Mucosa of descending colon (tissue), 3 donors: ENCODE measurements at regions not wholly inside any gene's neighbourhood (a gene's known extent, or its start where the extent isn't known, plus 50 kb on each side); places are given as distances from the start of the nearest gene placed in this dataset.

Experiments used
- ATAC-seq: fragments of 200-7000 bp; cut with Tn5 transposase; one replicate; pipeline ENCODE4 v1.9.1; 2020; ENCODE audit warnings: mild to moderate bottlenecking, moderate library complexity
- DNase-seq, 3 donors: peaks; one replicate each; pipeline ENCODE4 v3.0.0-alpha.2; 2020
- H3K36me3 ChIP-seq: fragments of 200-600 bp; one replicate; pipeline ENCODE4 v1.8.0; 2021; ENCODE audit warnings: low read depth, mild to moderate bottlenecking
- H3K4me1 ChIP-seq: fragments of 200-600 bp; one replicate; pipeline ENCODE4 v1.8.0; 2021; ENCODE audit warnings: low read depth, mild to moderate bottlenecking
- H3K4me3 ChIP-seq: fragments of 200-600 bp; one replicate; pipeline ENCODE4 v1.8.0; 2021; ENCODE audit warnings: mild to moderate bottlenecking
- H3K9me3 ChIP-seq: fragments of 200-600 bp; one replicate; pipeline ENCODE4 v1.8.0; 2021; ENCODE audit warnings: mild to moderate bottlenecking
- intact Hi-C, 2 donors: fragments of 100-400 bp; cut with DNase I in 1 of 2; cut with micrococcal nuclease in 1 of 2; formaldehyde crosslinking; loops; one replicate each; pipeline versions ENCODE4 v1.11.0 to v1.11.1; 2022; cut with DNase I, micrococcal nuclease
- TF ChIP-seq, protein P1 (sequence below): fragments of 200-600 bp; IDR thresholded peaks from one replicate; pipeline ENCODE4 v1.8.0; 2022; ENCODE audit warnings: antibody characterized with exemption, mild to moderate bottlenecking
- donor health status: DM: no; HTN: no; CAD: no; lungs with moderate emphysema.
- donor health status: DM: no; HTN: no; CAD: no.
- donor health status: DM: no; HTN: yes; CAD: no.

DNA sequence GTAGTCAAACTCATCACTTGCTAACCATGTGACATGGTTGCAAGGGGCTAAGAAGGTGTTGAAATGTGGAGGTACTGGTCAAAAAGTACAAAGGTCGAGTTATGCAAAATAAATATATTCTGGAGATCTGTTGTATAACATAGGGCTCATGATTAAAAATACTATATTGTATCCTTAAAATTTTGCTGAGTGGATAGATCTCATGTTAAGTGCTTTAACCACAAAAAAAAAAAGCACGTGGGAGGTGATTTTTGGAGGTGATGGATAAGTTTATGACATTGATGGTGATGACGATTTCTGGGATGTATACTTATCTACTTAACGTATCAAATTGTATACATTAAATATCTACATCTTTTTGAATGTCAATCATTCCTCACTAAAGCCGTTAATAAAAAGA is 96.2 kb upstream of the PAPPA start:
- ATAC-seq: no peak
- H3K4me3 ChIP-seq: no peak overlapping the region
- H3K4me1 ChIP-seq: no peaks in the 10 kb centered on the region
- intact Hi-C loops: no loop called here
- TF ChIP-seq, protein P1, sequence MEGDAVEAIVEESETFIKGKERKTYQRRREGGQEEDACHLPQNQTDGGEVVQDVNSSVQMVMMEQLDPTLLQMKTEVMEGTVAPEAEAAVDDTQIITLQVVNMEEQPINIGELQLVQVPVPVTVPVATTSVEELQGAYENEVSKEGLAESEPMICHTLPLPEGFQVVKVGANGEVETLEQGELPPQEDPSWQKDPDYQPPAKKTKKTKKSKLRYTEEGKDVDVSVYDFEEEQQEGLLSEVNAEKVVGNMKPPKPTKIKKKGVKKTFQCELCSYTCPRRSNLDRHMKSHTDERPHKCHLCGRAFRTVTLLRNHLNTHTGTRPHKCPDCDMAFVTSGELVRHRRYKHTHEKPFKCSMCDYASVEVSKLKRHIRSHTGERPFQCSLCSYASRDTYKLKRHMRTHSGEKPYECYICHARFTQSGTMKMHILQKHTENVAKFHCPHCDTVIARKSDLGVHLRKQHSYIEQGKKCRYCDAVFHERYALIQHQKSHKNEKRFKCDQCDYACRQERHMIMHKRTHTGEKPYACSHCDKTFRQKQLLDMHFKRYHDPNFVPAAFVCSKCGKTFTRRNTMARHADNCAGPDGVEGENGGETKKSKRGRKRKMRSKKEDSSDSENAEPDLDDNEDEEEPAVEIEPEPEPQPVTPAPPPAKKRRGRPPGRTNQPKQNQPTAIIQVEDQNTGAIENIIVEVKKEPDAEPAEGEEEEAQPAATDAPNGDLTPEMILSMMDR: no peak
- no peaks in the 10 kb centered on the region for H3K36me3 ChIP-seq
- no peaks in the 10 kb centered on the region for H3K9me3 ChIP-seq
- DNase-seq: no peak

DNA sequence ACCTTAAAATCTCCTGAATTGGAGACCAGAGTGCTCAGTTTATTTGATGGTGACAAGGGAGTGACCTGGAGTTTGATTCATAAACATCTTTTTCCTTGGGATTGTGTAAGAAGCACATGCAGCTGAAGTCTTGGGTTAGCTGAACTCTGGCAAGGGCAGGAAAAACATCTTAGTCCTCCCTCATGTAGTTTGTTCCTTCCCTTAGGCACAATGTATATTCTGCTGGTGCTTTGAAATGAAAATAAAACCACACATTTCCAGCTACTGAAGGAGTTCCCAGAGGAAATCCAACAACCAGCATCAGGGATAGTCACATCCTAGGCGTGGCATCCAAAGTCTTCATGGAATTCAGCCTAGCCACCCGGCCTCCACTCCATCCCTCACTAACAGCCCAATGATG is 95.2 kb upstream of the PAPPA start:
- Histone ChIP-seq H3K4me3 (no peak overlapping the region), H3K9me3 (no peaks in the 10 kb centered on the region), H3K36me3 (no peaks in the 10 kb centered on the region), H3K4me1 (no peaks in the 10 kb centered on the region)
- ATAC-seq (no peak), DNase-seq (no peak)
- TF ChIP-seq, protein P1: no peak
- intact Hi-C loops: no loop called here

DNA sequence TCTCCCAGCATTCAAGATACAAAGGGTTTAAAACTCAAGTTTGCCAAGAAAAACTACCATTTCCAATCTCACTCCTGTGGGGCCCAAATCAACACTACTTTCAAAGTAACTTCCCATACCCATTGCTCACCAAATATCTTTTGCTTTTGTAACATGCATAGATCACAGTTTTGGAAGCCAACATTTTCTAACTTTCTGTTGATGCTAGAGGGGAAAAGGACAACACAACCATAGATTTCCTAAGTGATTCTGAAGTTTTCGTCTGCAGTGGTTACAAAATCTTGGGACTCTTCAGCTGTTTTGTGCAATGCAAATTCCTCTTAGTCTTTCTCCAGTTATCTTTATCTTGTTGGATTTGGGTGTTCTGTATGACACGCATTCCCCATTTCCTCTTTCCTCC is 94.1 kb upstream of the PAPPA start:
- TF ChIP-seq, protein P1: no peak
- H3K4me3 ChIP-seq: no peak overlapping the region
- ATAC-seq (no peak), DNase-seq (no peak)
- H3K4me1 ChIP-seq: no peaks in the 10 kb centered on the region
- no peaks in the 10 kb centered on the region for H3K36me3 ChIP-seq
- H3K9me3 ChIP-seq: no peaks in the 10 kb centered on the region
- intact Hi-C loops: no loop called here

DNA sequence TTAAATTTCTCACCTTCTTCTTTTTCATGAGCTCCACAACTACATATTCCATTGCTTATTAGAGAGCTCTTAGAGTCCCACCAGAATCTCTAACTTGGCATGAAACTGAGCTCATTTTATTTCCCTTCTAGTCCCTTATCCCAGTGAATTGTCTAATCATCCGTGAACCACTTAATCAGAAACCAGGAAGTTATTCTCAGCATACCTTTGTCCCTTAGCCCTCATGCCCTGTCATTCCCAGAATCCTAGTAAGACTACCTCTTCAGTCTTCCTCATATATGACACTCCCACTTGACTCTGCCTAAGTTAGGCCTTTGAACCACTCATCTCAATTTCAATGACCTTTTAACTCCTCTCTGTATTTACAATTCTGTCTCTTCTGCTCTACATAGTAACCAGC is 93.0 kb upstream of the PAPPA start:
- H3K9me3 ChIP-seq: no peaks in the 10 kb centered on the region
- no peaks in the 10 kb centered on the region for H3K36me3 ChIP-seq
- H3K4me1 ChIP-seq: no peaks in the 10 kb centered on the region
- TF ChIP-seq, protein P1: no peak
- DNase-seq (no peak), ATAC-seq (no peak)
- no peak overlapping the region for H3K4me3 ChIP-seq
- intact Hi-C loops: no loop called here

DNA sequence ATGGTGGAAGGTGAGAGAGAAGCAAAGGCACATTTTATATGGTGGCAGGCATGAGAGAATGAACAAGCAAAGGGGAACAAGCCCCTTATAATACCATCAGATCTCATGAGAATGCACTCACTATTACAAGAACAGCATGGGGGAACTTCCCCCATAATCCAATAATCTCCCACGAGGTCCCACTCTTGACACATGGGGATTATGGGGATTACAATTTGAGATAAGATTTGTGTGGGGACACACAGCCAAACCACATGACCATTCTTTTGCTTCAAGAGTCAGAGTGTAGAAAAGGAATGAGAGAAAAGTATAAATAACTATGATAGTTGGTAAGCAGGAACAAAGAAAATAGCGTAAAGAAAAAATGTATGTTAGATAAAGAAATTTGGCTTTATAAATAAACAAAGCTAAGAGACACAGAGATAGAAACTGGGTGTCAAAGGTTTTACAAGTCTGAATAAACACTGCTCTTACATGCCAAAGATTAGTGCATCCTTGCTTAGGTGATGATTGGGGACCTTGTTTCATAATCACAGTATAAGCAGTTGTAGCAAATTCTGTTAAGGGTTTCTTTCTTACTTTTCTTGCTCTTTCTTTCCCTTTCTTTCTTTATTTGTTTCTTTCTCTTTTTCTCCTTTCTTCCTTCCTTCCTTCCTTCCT is 91.9 kb upstream of the PAPPA start:
- ATAC-seq: no peak
- no peak for DNase-seq
- H3K4me1 ChIP-seq: no peaks in the 10 kb centered on the region
- H3K36me3 ChIP-seq: no peaks in the 10 kb centered on the region
- intact Hi-C loops: no loop called here
- TF ChIP-seq, protein P1: no peak
- H3K4me3 ChIP-seq: no peak overlapping the region
- H3K9me3 ChIP-seq: no peaks in the 10 kb centered on the region

DNA sequence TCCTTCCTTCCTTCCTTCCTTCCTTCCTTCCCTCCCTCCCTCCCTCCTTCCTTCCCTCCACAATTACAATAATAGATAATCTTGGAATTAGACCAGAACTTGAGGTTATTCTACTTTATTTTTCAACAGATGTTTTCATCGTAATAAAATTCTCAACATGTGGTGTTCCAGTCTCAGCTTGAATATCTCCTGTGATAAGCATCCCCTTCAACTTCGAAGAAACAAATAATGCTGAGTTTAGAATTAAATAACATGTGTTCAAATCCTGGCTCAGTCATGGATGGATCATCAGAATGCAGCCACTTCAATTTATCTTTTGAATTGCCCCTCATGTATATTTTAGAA is 91.4 kb upstream of the PAPPA start:
- Histone ChIP-seq H3K4me3 (no peak overlapping the region), H3K36me3 (no peaks in the 10 kb centered on the region), H3K9me3 (no peaks in the 10 kb centered on the region), H3K4me1 (no peaks in the 10 kb centered on the region)
- DNase-seq (no peak), ATAC-seq (no peak)
- TF ChIP-seq, protein P1: no peak
- intact Hi-C loops: no loop called here
